Adrenal gland (tissue), 5 donors: ENCODE measurements at regions not wholly inside any gene's neighbourhood (a gene's known extent, or its start where the extent isn't known, plus 50 kb on each side); places are given as distances from the start of the nearest gene placed in this dataset.

Experiments used
- POLR2A ChIP-seq, 2 donors: fragments of 450-650 bp; IDR thresholded peaks; one replicate each; pipeline ENCODE4 v1.6.1; 2017; ENCODE audit warnings: antibody characterized with exemption in 2 of 2, mild to moderate bottlenecking in 2 of 2, moderate library complexity in 1 of 2
- TF ChIP-seq, protein P1 (sequence below), 6 experiments: fragments of 450-650 bp in 4 of 6; fragments of 200-600 bp in 2 of 6; sonication (generic) in 1 of 6; IDR thresholded peaks; 1 replicate in 5 of 6; 2 replicates in 1 of 6; pipeline versions ENCODE4 v1.5.1 to v1.8.0; 2016 to 2021; ENCODE audit warnings: antibody characterized with exemption in 6 of 6, mild to moderate bottlenecking in 2 of 6, moderate library complexity in 1 of 6
- donor health status: DM: no; HTN: no; CAD: no.

GRCh38 chr4:62398318-62398717 lies 1198.2 kb downstream of the ADGRL3 start:
- TF ChIP-seq, protein P1, sequence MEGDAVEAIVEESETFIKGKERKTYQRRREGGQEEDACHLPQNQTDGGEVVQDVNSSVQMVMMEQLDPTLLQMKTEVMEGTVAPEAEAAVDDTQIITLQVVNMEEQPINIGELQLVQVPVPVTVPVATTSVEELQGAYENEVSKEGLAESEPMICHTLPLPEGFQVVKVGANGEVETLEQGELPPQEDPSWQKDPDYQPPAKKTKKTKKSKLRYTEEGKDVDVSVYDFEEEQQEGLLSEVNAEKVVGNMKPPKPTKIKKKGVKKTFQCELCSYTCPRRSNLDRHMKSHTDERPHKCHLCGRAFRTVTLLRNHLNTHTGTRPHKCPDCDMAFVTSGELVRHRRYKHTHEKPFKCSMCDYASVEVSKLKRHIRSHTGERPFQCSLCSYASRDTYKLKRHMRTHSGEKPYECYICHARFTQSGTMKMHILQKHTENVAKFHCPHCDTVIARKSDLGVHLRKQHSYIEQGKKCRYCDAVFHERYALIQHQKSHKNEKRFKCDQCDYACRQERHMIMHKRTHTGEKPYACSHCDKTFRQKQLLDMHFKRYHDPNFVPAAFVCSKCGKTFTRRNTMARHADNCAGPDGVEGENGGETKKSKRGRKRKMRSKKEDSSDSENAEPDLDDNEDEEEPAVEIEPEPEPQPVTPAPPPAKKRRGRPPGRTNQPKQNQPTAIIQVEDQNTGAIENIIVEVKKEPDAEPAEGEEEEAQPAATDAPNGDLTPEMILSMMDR (IDR thresholded peaks at IDR 0.05), result no peak
- no peak for TF ChIP-seq POLR2A (IDR thresholded peaks at IDR 0.05)
